HCT116 (cell line): ENCODE measurements at regions not wholly inside any gene's neighbourhood (a gene's known extent, or its start where the extent isn't known, plus 50 kb on each side); places are given as distances from the start of the nearest gene placed in this dataset.

Experiments used
- ATAC-seq: fragments of 200-7000 bp; cut with Tn5 transposase; 2 replicates; pipeline ENCODE4 v1.9.1; 2020; ENCODE audit warnings: mild to moderate bottlenecking, moderate library complexity
- BruUV-seq: library from RNA; stranded (reverse); fragments of 400-500 nt; replicated peaks from 2 replicates; lab custom pipeline; 2021; lab: Mats Ljungman, UMichigan
- CTCF ChIA-PET: fragments of 300-600 bp; sonication (Branson Sonifier 250); formaldehyde crosslinking; loops from one replicate; lab custom pipeline; 2021; ENCODE audit warnings: antibody characterized with exemption; lab: Charles Lee
- POLR2A ChIA-PET: fragments of 300-600, 350-600 bp; sonication (Branson Sonifier 250); formaldehyde crosslinking; loops from one replicate; lab custom pipeline; 2021; ENCODE audit warnings: antibody characterized with exemption; lab: Charles Lee
- RAD21 ChIA-PET, 2 experiments: fragments of 300-600 bp; sonication (Branson Sonifier 250); formaldehyde crosslinking; loops; one replicate each; lab custom pipeline; 2023; ENCODE audit warnings: low total read pairs in 2 of 2; ENCODE audit not compliant: uncharacterized antibody in 2 of 2, unreplicated experiment in 2 of 2, low non-redundant PET in 1 of 2; lab: Charles Lee
- DNase-seq: peaks from one replicate; pipeline ENCODE4 v3.0.0-alpha.2; 2010; ENCODE audit warnings: low read depth, low spot score
- H2AFZ ChIP-seq: fragments of 200-600 bp; shearing (Covaris generic), sonication (generic); 2 replicates; pipeline ENCODE4 v1.6.1; 2017; ENCODE audit warnings: low read depth, mixed run types, mixed read lengths, antibody characterized with exemption, low read length; ENCODE audit not compliant: poor library complexity, severe bottlenecking
- H3K27ac ChIP-seq: 2 replicates; pipeline ENCODE4 v1.5.1; 2012; ENCODE audit warnings: low read depth, low read length
- H3K27me3 ChIP-seq: fragments of 200-600 bp; sonication (generic); 2 replicates; pipeline ENCODE4 v1.6.1; 2016; ENCODE audit warnings: mixed run types, low read length, mixed read lengths; ENCODE audit not compliant: insufficient read depth
- H3K36me3 ChIP-seq, 2 experiments: fragments of 200-500 bp in 1 of 2; fragments of 200-600 bp in 1 of 2; sonication (Bioruptor generic) in 1 of 2; sonication (generic) in 1 of 2; 2 replicates each; pipeline versions ENCODE4 v1.5.1 to v1.6.1; 2014 to 2016; ENCODE audit warnings: low read length in 2 of 2, inconsistent platforms in 1 of 2, mixed read lengths in 1 of 2, mixed run types in 1 of 2; ENCODE audit not compliant: insufficient read depth in 2 of 2, control insufficient read depth in 1 of 2
- H3K4me1 ChIP-seq, 2 experiments: fragments of 200-600 bp in 1 of 2; sonication (generic) in 1 of 2; 2 replicates each; pipeline versions ENCODE4 v1.5.1 to v1.6.1; 2012 to 2017; ENCODE audit warnings: low read length in 2 of 2, inconsistent platforms in 1 of 2, mild to moderate bottlenecking in 1 of 2, mixed read lengths in 1 of 2, mixed run types in 1 of 2, moderate library complexity in 1 of 2; ENCODE audit not compliant: insufficient read depth in 2 of 2, control insufficient read depth in 1 of 2
- H3K4me2 ChIP-seq: fragments of 200-600 bp; sonication (generic); 2 replicates; pipeline ENCODE4 v1.6.1; 2017; ENCODE audit warnings: mixed run types, low read length, mixed read lengths
- H3K4me3 ChIP-seq, 2 experiments: fragments of 200-600 bp in 1 of 2; sonication (generic) in 1 of 2; replicated peaks in 1 of 2; 2 replicates each; pipeline ENCODE4 v1.5.1; 2011 to 2016; ENCODE audit warnings: low read length in 2 of 2, control low read depth in 1 of 2, low read depth in 1 of 2, mild to moderate bottlenecking in 1 of 2, mixed read lengths in 1 of 2, mixed run types in 1 of 2
- H3K79me2 ChIP-seq: fragments of 200-600 bp; sonication (generic); 2 replicates; pipeline ENCODE4 v1.6.1; 2017; ENCODE audit warnings: mild to moderate bottlenecking, mixed run types, low read length, moderate library complexity, mixed read lengths; ENCODE audit not compliant: insufficient read depth
- H3K9ac ChIP-seq: fragments of 200-600 bp; sonication (generic); 2 replicates; pipeline ENCODE4 v1.6.1; 2016; ENCODE audit warnings: low read length, mixed read lengths
- H3K9me2 ChIP-seq: fragments of 200-600 bp; sonication (generic), shearing (Covaris generic); 2 replicates; pipeline ENCODE4 v1.6.1; 2017; ENCODE audit warnings: mixed run types, mild to moderate bottlenecking, moderate library complexity; ENCODE audit not compliant: insufficient read depth
- H3K9me3 ChIP-seq, 2 experiments: fragments of 200-500 bp in 1 of 2; fragments of 200-600 bp in 1 of 2; sonication (Bioruptor generic) in 1 of 2; sonication (generic) in 1 of 2; 2 replicates each; pipeline ENCODE4 v1.6.1; 2014 to 2017; ENCODE audit warnings: low read length in 2 of 2, mixed read lengths in 2 of 2, inconsistent platforms in 1 of 2, low read depth in 1 of 2, mild to moderate bottlenecking in 1 of 2, mixed run types in 1 of 2, moderate library complexity in 1 of 2; ENCODE audit not compliant: control insufficient read depth in 1 of 2, insufficient read depth in 1 of 2
- H4K20me1 ChIP-seq: fragments of 200-600 bp; sonication (generic), shearing (Covaris generic); 2 replicates; pipeline ENCODE4 v1.6.1; 2017; ENCODE audit warnings: mixed run types, mild to moderate bottlenecking, moderate library complexity; ENCODE audit not compliant: insufficient read depth
- CBX3 ChIP-seq: IDR thresholded peaks from 2 replicates; pipeline ENCODE4 v1.6.1; 2012; ENCODE audit warnings: low read depth
- EGR1 ChIP-seq: IDR thresholded peaks from 2 replicates; pipeline ENCODE4 v1.6.1; 2012; ENCODE audit warnings: low read depth
- ELF1 ChIP-seq: IDR thresholded peaks from 2 replicates; pipeline ENCODE4 v1.6.1; 2012; ENCODE audit warnings: low read depth, borderline replicate concordance
- EZH2 ChIP-seq: fragments of 200-600 bp; sonication (generic); IDR thresholded peaks from 2 replicates; pipeline ENCODE4 v1.6.1; 2017; ENCODE audit warnings: antibody characterized with exemption, mixed run types
- FOSL1 ChIP-seq: IDR thresholded peaks from 2 replicates; pipeline ENCODE4 v1.6.1; 2012; ENCODE audit warnings: low read depth
- JUND ChIP-seq: IDR thresholded peaks from 2 replicates; pipeline ENCODE4 v1.6.1; 2012
- POLR2A ChIP-seq: IDR thresholded peaks from 2 replicates; pipeline ENCODE4 v1.7.0; 2011; ENCODE audit warnings: borderline replicate concordance; ENCODE audit not compliant: insufficient read depth, insufficient read length; ENCODE audit errors: extremely low read depth
- SIN3A ChIP-seq: IDR thresholded peaks from 2 replicates; pipeline ENCODE4 v1.6.1; 2012; ENCODE audit warnings: low read depth
- SP1 ChIP-seq: IDR thresholded peaks from 2 replicates; pipeline ENCODE4 v1.6.1; 2012; ENCODE audit warnings: low read depth
- SRF ChIP-seq: IDR thresholded peaks from 2 replicates; pipeline ENCODE4 v1.6.1; 2012; ENCODE audit warnings: low read depth
- YY1 ChIP-seq: IDR thresholded peaks from 2 replicates; pipeline ENCODE4 v1.6.1; 2011; ENCODE audit warnings: low read length, low read depth, moderate library complexity, mild to moderate bottlenecking; ENCODE audit not compliant: insufficient replicate concordance; ENCODE audit errors: extremely low read depth
- ZFX ChIP-seq: fragments of 450-650 bp; IDR thresholded peaks from 2 replicates; pipeline ENCODE4 v1.6.1; 2017
- ZNF274 ChIP-seq: fragments of 200-500 bp; sonication (Bioruptor generic); IDR thresholded peaks from 2 replicates; pipeline ENCODE4 v1.6.1; 2014; ENCODE audit warnings: mild to moderate bottlenecking, low read depth, low read length, inconsistent platforms
- intact Hi-C: fragments of 100-400 bp; cut with micrococcal nuclease; formaldehyde crosslinking; loops from 2 replicates; pipeline ENCODE4 v1.10.0; 2022
- TF ChIP-seq, protein P1 (sequence below), 3 experiments: fragments of 200-600 bp in 1 of 3; sonication (generic) in 1 of 3; IDR thresholded peaks in 2 of 3; conservative IDR thresholded peaks in 1 of 3; 2 replicates each; pipeline ENCODE4 v1.5.1; 2012 to 2017; ENCODE audit warnings: low read depth in 2 of 3, low read length in 2 of 3, antibody characterized with exemption in 1 of 3, borderline replicate concordance in 1 of 3, control low read depth in 1 of 3, mild to moderate bottlenecking in 1 of 3, mixed read lengths in 1 of 3, mixed run types in 1 of 3, moderate library complexity in 1 of 3; ENCODE audit not compliant: insufficient read depth in 1 of 3
- TF ChIP-seq, protein P2 (sequence below): IDR thresholded peaks from 2 replicates; pipeline ENCODE4 v1.6.1; 2012
- TF ChIP-seq, protein P3 (sequence below): IDR thresholded peaks from 2 replicates; pipeline ENCODE4 v1.6.1; 2012; ENCODE audit warnings: low read depth
- TF ChIP-seq, protein P4 (sequence below): IDR thresholded peaks from 2 replicates; pipeline ENCODE4 v1.6.1; 2012

DNA sequence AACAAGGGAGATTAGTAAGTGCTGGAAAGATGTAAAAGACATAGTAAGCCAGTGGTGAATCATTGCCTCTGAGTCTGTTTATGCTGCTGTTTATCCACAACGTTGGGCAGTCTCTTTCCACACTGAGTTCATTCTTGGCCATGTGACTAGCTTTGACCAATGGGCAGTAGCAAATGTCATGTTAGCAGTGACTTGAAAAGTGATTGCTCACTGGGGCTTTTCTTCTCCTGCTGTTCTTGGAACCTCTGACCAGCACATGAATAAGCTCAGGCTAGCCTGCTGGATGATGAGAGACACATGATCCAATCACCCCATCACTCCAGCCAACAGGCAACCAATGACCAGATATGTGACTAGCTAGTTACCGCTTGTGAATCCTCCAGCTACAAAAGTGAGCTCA lies 360.4 kb downstream of the SLC4A3 start:
- intact Hi-C loops = no loop called here
- no peak for DNase-seq
- H3K4me1 ChIP-seq = no peaks in the 10 kb centered on the region
- no peaks in the 10 kb centered on the region for H3K9me2 ChIP-seq
- no peaks in the 10 kb centered on the region for H3K79me2 ChIP-seq
- H3K27ac ChIP-seq = no peak overlapping the region
- peaks cover 0 to 5% of the 10 kb centered on the region in 2 experiments; a peak in 2 of 4 replicates for H3K36me3 ChIP-seq
- POLR2A ChIA-PET = no interaction called here
- no peaks in the 10 kb centered on the region for H4K20me1 ChIP-seq
- no peaks in the 10 kb centered on the region for H3K27me3 ChIP-seq
- no peak for TF ChIP-seq CBX3
- TF ChIP-seq ZNF274 = no peak
- TF ChIP-seq, protein P1, sequence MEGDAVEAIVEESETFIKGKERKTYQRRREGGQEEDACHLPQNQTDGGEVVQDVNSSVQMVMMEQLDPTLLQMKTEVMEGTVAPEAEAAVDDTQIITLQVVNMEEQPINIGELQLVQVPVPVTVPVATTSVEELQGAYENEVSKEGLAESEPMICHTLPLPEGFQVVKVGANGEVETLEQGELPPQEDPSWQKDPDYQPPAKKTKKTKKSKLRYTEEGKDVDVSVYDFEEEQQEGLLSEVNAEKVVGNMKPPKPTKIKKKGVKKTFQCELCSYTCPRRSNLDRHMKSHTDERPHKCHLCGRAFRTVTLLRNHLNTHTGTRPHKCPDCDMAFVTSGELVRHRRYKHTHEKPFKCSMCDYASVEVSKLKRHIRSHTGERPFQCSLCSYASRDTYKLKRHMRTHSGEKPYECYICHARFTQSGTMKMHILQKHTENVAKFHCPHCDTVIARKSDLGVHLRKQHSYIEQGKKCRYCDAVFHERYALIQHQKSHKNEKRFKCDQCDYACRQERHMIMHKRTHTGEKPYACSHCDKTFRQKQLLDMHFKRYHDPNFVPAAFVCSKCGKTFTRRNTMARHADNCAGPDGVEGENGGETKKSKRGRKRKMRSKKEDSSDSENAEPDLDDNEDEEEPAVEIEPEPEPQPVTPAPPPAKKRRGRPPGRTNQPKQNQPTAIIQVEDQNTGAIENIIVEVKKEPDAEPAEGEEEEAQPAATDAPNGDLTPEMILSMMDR (IDR thresholded peaks at IDR 0.05 in 2 of 3, conservative IDR thresholded peaks at IDR 0.05 in 1 of 3; ENCODE audit: borderline replicate concordance in 1 of 3, insufficient read depth in 1 of 3, low read depth in 2 of 3, low read length in 2 of 3) = no peak
- TF ChIP-seq, protein P2, sequence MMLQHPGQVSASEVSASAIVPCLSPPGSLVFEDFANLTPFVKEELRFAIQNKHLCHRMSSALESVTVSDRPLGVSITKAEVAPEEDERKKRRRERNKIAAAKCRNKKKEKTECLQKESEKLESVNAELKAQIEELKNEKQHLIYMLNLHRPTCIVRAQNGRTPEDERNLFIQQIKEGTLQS = no peak
- TF ChIP-seq YY1 = no peak
- TF ChIP-seq SIN3A = no peak
- TF ChIP-seq EZH2 = no peak
- no peak for TF ChIP-seq JUND
- no peak for TF ChIP-seq SP1
- no peak for TF ChIP-seq ELF1
- no peak for TF ChIP-seq FOSL1
- no peak for TF ChIP-seq EGR1
- TF ChIP-seq ZFX = no peak
- TF ChIP-seq, protein P3, sequence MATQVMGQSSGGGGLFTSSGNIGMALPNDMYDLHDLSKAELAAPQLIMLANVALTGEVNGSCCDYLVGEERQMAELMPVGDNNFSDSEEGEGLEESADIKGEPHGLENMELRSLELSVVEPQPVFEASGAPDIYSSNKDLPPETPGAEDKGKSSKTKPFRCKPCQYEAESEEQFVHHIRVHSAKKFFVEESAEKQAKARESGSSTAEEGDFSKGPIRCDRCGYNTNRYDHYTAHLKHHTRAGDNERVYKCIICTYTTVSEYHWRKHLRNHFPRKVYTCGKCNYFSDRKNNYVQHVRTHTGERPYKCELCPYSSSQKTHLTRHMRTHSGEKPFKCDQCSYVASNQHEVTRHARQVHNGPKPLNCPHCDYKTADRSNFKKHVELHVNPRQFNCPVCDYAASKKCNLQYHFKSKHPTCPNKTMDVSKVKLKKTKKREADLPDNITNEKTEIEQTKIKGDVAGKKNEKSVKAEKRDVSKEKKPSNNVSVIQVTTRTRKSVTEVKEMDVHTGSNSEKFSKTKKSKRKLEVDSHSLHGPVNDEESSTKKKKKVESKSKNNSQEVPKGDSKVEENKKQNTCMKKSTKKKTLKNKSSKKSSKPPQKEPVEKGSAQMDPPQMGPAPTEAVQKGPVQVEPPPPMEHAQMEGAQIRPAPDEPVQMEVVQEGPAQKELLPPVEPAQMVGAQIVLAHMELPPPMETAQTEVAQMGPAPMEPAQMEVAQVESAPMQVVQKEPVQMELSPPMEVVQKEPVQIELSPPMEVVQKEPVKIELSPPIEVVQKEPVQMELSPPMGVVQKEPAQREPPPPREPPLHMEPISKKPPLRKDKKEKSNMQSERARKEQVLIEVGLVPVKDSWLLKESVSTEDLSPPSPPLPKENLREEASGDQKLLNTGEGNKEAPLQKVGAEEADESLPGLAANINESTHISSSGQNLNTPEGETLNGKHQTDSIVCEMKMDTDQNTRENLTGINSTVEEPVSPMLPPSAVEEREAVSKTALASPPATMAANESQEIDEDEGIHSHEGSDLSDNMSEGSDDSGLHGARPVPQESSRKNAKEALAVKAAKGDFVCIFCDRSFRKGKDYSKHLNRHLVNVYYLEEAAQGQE = no peak
- TF ChIP-seq SRF = no peak
- TF ChIP-seq, protein P4, sequence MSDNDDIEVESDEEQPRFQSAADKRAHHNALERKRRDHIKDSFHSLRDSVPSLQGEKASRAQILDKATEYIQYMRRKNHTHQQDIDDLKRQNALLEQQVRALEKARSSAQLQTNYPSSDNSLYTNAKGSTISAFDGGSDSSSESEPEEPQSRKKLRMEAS = no peak
- TF ChIP-seq POLR2A = no peak
- TF ChIP-seq, all 23 proteins: peak for 0
- no peaks in the 10 kb centered on the region for H3K9me3 ChIP-seq
- H2AFZ ChIP-seq = no peak overlapping the region
- CTCF ChIA-PET = no interaction called here
- no peak overlapping the region for H3K9ac ChIP-seq
- H3K4me2 ChIP-seq = no peak overlapping the region
- no peak overlapping the region for H3K4me3 ChIP-seq
- RAD21 ChIA-PET = no interaction called here
- ATAC-seq = peak; percentile 42; the same call in 1 of the 2 replicates
- BruUV-seq = no TSS peak
